ENCODE measurements at regions not wholly inside any gene's neighbourhood (a gene's known extent, or its start where the extent isn't known, plus 50 kb on each side); places are given as distances from the start of the nearest gene placed in this dataset.

DNA sequence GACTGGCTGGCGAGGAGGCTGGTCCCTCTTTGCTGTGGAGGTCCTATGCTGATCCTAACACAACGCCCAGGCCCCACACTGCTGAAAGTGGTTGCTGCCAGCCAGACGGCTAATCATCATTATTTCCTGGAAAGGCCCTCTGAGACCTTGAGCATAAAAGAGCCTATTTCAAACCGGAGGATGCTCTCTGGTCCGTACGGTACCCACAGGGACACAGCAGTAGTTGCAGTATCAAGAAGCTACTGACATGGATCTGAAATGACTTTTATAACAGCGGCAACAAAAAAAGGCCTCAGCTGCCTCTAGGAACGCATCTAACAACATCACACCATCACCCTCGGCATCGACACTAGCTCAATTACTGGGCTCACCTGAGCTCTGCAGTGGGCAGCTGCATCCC is 59.1 kb upstream of the FOXB1 start:
- CTCF ChIA-PET, result no interaction called here
- Histone ChIP-seq H2AFZ (ENCODE audit: low read depth, low read length) (no peak overlapping the region), H3K27ac (ENCODE audit: insufficient read depth, low read depth, low read length) (no peak overlapping the region), H3K4me3 (replicated peaks in 1 of 3; ENCODE audit: insufficient read depth in 1 of 3, low read depth in 1 of 3, low read length in 3 of 3) (no peak overlapping the region), H3K4me2 (ENCODE audit: insufficient read depth, low read length) (no peak overlapping the region), H3K9ac (replicated peaks; ENCODE audit: extremely low read depth, insufficient read depth, low read length) (no peak overlapping the region), H3K9me3 (replicated peaks; ENCODE audit: control insufficient read depth, insufficient read depth, low read length) (no peaks in the 10 kb centered on the region), H3K9me1 (replicated peaks; ENCODE audit: control insufficient read depth, extremely low read depth, insufficient read depth, low read length) (no peaks in the 10 kb centered on the region), H3K27me3 (ENCODE audit: control insufficient read depth in 2 of 2, insufficient read depth in 2 of 2, low read length in 2 of 2) (peaks cover 0 to 2% of the 10 kb centered on the region in 2 experiments), H3K4me1 (ENCODE audit: control insufficient read depth, extremely low read depth, insufficient read depth, low read length) (no peaks in the 10 kb centered on the region), H3K36me3 (ENCODE audit: control insufficient read depth in 2 of 2, extremely low read depth in 1 of 2, insufficient read depth in 2 of 2, low read length in 2 of 2) (no peaks in the 10 kb centered on the region), H4K20me1 (replicated peaks; ENCODE audit: control insufficient read depth, extremely low read depth, insufficient read depth, low read length) (no peaks in the 10 kb centered on the region), H3K79me2 (ENCODE audit: control insufficient read depth, insufficient read depth, low read length) (no peaks in the 10 kb centered on the region)
- dilution Hi-C loops (cut with MboI; ENCODE audit: extremely low pct_ligation_motif_present, low sequenced_read_pairs), result no loop called here
- TF ChIP-seq POLR2AphosphoS5 (IDR thresholded peaks at IDR 0.05; ENCODE audit: insufficient read depth, low read depth, low read length) (no peak), MYC (IDR thresholded peaks at IDR 0.05; ENCODE audit: low read depth, low read length) (no peak), GATA2 (IDR thresholded peaks at IDR 0.05; ENCODE audit: insufficient read depth, insufficient read length, low read depth, low read length) (no peak), EZH2 (IDR thresholded peaks at IDR 0.05; ENCODE audit: borderline replicate concordance, low read depth, low read length, severe bottlenecking) (no peak), JUN (IDR thresholded peaks at IDR 0.05; ENCODE audit: borderline replicate concordance, insufficient read depth, insufficient read length, low read depth) (no peak), POLR2A (IDR thresholded peaks at IDR 0.05; ENCODE audit: low read depth, low read length) (no peak), CTCF (IDR thresholded peaks at IDR 0.05; ENCODE audit: extremely low read depth in 1 of 2, insufficient read depth in 1 of 2, low read depth in 1 of 2, low read length in 2 of 2) (no peak), FOS (IDR thresholded peaks at IDR 0.05; ENCODE audit: borderline replicate concordance, insufficient read depth, low read length) (no peak), MAX (IDR thresholded peaks at IDR 0.05; ENCODE audit: insufficient read depth, insufficient read length) (no peak)
- POLR2A ChIA-PET, result no interaction called here
- no TSS peak for BruUV-seq (replicated peaks)
- FAIRE-seq (no peak), DNase-seq (ENCODE audit: low read depth, low spot score) (no peak)
- intact Hi-C loops (cut with micrococcal nuclease), result no loop called here

Data from endothelial cell of umbilical vein (primary cell).